ENCODE measurements at regions not wholly inside any gene's neighbourhood (a gene's known extent, or its start where the extent isn't known, plus 50 kb on each side); places are given as distances from the start of the nearest gene placed in this dataset.

- Histone ChIP-seq H3K4me2 (replicated peaks; ENCODE audit: extremely low read depth, low read length, poor library complexity, severe bottlenecking) (no peak overlapping the region), H3K79me2 (ENCODE audit: insufficient read depth, low read length) (no peaks in the 10 kb centered on the region), H3K9ac (ENCODE audit: insufficient read depth, low read length, poor library complexity, severe bottlenecking) (no peak overlapping the region), H3K36me3 (replicated peaks in 1 of 2; ENCODE audit: control insufficient read depth in 1 of 2, insufficient read depth in 2 of 2, low read length in 2 of 2) (no peaks in the 10 kb centered on the region), H3K27me3 (ENCODE audit: control insufficient read depth in 2 of 2, insufficient read depth in 2 of 2, low read length in 2 of 2) (no peaks in the 10 kb centered on the region), H3K27ac (ENCODE audit: low read depth in 1 of 2, low read length in 2 of 2) (no peak overlapping the region), H3K4me1 (ENCODE audit: control insufficient read depth in 1 of 2, insufficient read depth in 2 of 2, low read length in 2 of 2) (no peaks in the 10 kb centered on the region), H2AFZ (ENCODE audit: insufficient read depth, low read depth, low read length, poor library complexity, severe bottlenecking) (no peak overlapping the region), H3K4me3 (replicated peaks in 1 of 3; ENCODE audit: low read depth in 2 of 3, low read length in 3 of 3) (no peak overlapping the region), H3K9me3 (replicated peaks in 1 of 2; ENCODE audit: control insufficient read depth in 1 of 2, insufficient read depth in 1 of 2, low read length in 2 of 2) (no peaks in the 10 kb centered on the region), H4K20me1 (ENCODE audit: insufficient read depth, low read length) (no peaks in the 10 kb centered on the region)
- Mint-ChIP-seq H3K27ac (no peak overlapping the region), H3K36me3 (no peaks in the 10 kb centered on the region), H3K4me1 (no peaks in the 10 kb centered on the region), H3K9me3 (peaks cover 0 to 4% (median 0%) of the 10 kb centered on the region in 7 donors), H3K4me3 (no peak overlapping the region), H3K27me3 (ENCODE audit: low read depth in 3 of 3) (peaks cover 0 to 1% (median 0%) of the 10 kb centered on the region in 3 donors)
- TF ChIP-seq, protein P1, sequence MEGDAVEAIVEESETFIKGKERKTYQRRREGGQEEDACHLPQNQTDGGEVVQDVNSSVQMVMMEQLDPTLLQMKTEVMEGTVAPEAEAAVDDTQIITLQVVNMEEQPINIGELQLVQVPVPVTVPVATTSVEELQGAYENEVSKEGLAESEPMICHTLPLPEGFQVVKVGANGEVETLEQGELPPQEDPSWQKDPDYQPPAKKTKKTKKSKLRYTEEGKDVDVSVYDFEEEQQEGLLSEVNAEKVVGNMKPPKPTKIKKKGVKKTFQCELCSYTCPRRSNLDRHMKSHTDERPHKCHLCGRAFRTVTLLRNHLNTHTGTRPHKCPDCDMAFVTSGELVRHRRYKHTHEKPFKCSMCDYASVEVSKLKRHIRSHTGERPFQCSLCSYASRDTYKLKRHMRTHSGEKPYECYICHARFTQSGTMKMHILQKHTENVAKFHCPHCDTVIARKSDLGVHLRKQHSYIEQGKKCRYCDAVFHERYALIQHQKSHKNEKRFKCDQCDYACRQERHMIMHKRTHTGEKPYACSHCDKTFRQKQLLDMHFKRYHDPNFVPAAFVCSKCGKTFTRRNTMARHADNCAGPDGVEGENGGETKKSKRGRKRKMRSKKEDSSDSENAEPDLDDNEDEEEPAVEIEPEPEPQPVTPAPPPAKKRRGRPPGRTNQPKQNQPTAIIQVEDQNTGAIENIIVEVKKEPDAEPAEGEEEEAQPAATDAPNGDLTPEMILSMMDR (IDR thresholded peaks at IDR 0.05), result no peak
- DNase-seq, result no peak
- intact Hi-C loops (cut with micrococcal nuclease), result no loop called here
Measured at GRCh38 chr13:74476788-74477187, 342.6 kb upstream of the KLF12 start.

- TF ChIP-seq, protein P1 (IDR thresholded peaks at IDR 0.05), result no peak
- no peaks in the 10 kb centered on the region for H3K4me1 ChIP-seq (ENCODE audit: control insufficient read depth in 1 of 2, insufficient read depth in 2 of 2, low read length in 2 of 2)
- H3K27me3 Mint-ChIP-seq (ENCODE audit: low read depth in 3 of 3), result peaks cover 0 to 1% (median 0%) of the 10 kb centered on the region in 3 donors
- no peak overlapping the region for H3K9ac ChIP-seq (ENCODE audit: insufficient read depth, low read length, poor library complexity, severe bottlenecking)
- H3K36me3 ChIP-seq (replicated peaks in 1 of 2; ENCODE audit: control insufficient read depth in 1 of 2, insufficient read depth in 2 of 2, low read length in 2 of 2), result no peaks in the 10 kb centered on the region
- H3K27ac ChIP-seq (ENCODE audit: low read depth in 1 of 2, low read length in 2 of 2), result no peak overlapping the region
- no peak overlapping the region for H2AFZ ChIP-seq (ENCODE audit: insufficient read depth, low read depth, low read length, poor library complexity, severe bottlenecking)
- no peaks in the 10 kb centered on the region for H4K20me1 ChIP-seq (ENCODE audit: insufficient read depth, low read length)
- intact Hi-C loops (cut with micrococcal nuclease), result no loop called here
- no peak overlapping the region for H3K4me2 ChIP-seq (replicated peaks; ENCODE audit: extremely low read depth, low read length, poor library complexity, severe bottlenecking)
- H3K9me3 Mint-ChIP-seq, result peaks cover 0 to 4% (median 0%) of the 10 kb centered on the region in 7 donors
- H3K9me3 ChIP-seq (replicated peaks in 1 of 2; ENCODE audit: control insufficient read depth in 1 of 2, insufficient read depth in 1 of 2, low read length in 2 of 2), result no peaks in the 10 kb centered on the region
- H3K27me3 ChIP-seq (ENCODE audit: control insufficient read depth in 2 of 2, insufficient read depth in 2 of 2, low read length in 2 of 2), result no peaks in the 10 kb centered on the region
- DNase-seq, result no peak
- H3K4me3 ChIP-seq (replicated peaks in 1 of 3; ENCODE audit: low read depth in 2 of 3, low read length in 3 of 3), result no peak overlapping the region
- no peaks in the 10 kb centered on the region for H3K4me1 Mint-ChIP-seq
- H3K27ac Mint-ChIP-seq, result no peak overlapping the region
- no peaks in the 10 kb centered on the region for H3K36me3 Mint-ChIP-seq
- H3K4me3 Mint-ChIP-seq, result no peak overlapping the region
- no peaks in the 10 kb centered on the region for H3K79me2 ChIP-seq (ENCODE audit: insufficient read depth, low read length)
- no CpG with 5 or more reads among the region's 1 CpG for WGBS (ENCODE audit: insufficient coverage)
Measured at GRCh38 chr13:74476365-74476764, 342.2 kb upstream of the KLF12 start.

Data from CD14-positive monocyte (primary cell).